OCI-LY7 (cell line): ENCODE measurements at regions not wholly inside any gene's neighbourhood (a gene's known extent, or its start where the extent isn't known, plus 50 kb on each side); places are given as distances from the start of the nearest gene placed in this dataset.

Experiments used
- BruUV-seq: library from RNA; stranded (reverse); fragments of 400-500 nt; replicated peaks from 2 replicates; lab custom pipeline; 2021; lab: Mats Ljungman, UMichigan
- CTCF ChIA-PET: fragments of 300-600 bp; sonication (Branson Sonifier 250); formaldehyde crosslinking; loops from one replicate; lab custom pipeline; 2022; ENCODE audit warnings: antibody characterized with exemption; ENCODE audit not compliant: unreplicated experiment; lab: Charles Lee
- POLR2A ChIA-PET: fragments of 300-600 bp; sonication (Branson Sonifier 250); formaldehyde crosslinking; loops from one replicate; lab custom pipeline; 2022; ENCODE audit warnings: antibody characterized with exemption; lab: Charles Lee
- DNase-seq: peaks from one replicate; pipeline ENCODE4 v3.0.0-alpha.2; 2015; ENCODE audit warnings: low spot score
- H2AFZ ChIP-seq: fragments of 200-600 bp; sonication (generic), shearing (Covaris generic); 2 replicates; pipeline ENCODE4 v1.6.1; 2014; ENCODE audit warnings: mild to moderate bottlenecking, antibody characterized with exemption, low read length, moderate library complexity
- H3K27ac ChIP-seq: fragments of 200-600 bp; sonication (generic); 2 replicates; pipeline ENCODE4 v1.5.1; 2014; ENCODE audit warnings: mixed run types, low read depth, mild to moderate bottlenecking, moderate library complexity, low read length, inconsistent platforms; ENCODE audit not compliant: poor library complexity, severe bottlenecking
- H3K36me3 ChIP-seq: fragments of 200-600 bp; sonication (generic); 2 replicates; pipeline ENCODE4 v1.6.1; 2014; ENCODE audit warnings: mild to moderate bottlenecking, antibody characterized with exemption, low read length, moderate library complexity, mixed read lengths; ENCODE audit not compliant: insufficient read depth
- H3K4me1 ChIP-seq: fragments of 200-600 bp; sonication (generic); 2 replicates; pipeline ENCODE4 v1.5.1; 2014; ENCODE audit warnings: mild to moderate bottlenecking, low read length; ENCODE audit not compliant: insufficient read depth, poor library complexity, severe bottlenecking
- H3K4me2 ChIP-seq: fragments of 200-600 bp; sonication (generic); 2 replicates; pipeline ENCODE4 v1.6.1; 2014; ENCODE audit warnings: mild to moderate bottlenecking, low read length
- H3K4me3 ChIP-seq: fragments of 200-600 bp; sonication (generic); 2 replicates; pipeline ENCODE4 v1.5.1; 2014; ENCODE audit warnings: mild to moderate bottlenecking, low read depth, low read length; ENCODE audit not compliant: poor library complexity, severe bottlenecking
- H3K79me2 ChIP-seq: fragments of 200-600 bp; sonication (generic); 2 replicates; pipeline ENCODE4 v1.6.1; 2016; ENCODE audit warnings: low read depth, mild to moderate bottlenecking, low read length, moderate library complexity, mixed read lengths; ENCODE audit not compliant: insufficient read depth
- H3K9me2 ChIP-seq: fragments of 200-600 bp; sonication (generic); 2 replicates; pipeline ENCODE4 v1.6.1; 2016; ENCODE audit warnings: mild to moderate bottlenecking, low read length, mixed read lengths; ENCODE audit not compliant: insufficient read depth
- H3K9me3 ChIP-seq: fragments of 200-600 bp; sonication (generic); 2 replicates; pipeline ENCODE4 v1.6.1; 2014; ENCODE audit warnings: mild to moderate bottlenecking, mixed run types, low read length, mixed read lengths
- H4K20me1 ChIP-seq: fragments of 200-600 bp; sonication (generic); 2 replicates; pipeline ENCODE4 v1.6.1; 2014; ENCODE audit warnings: mild to moderate bottlenecking, antibody characterized with exemption, low read length, moderate library complexity, mixed read lengths; ENCODE audit not compliant: insufficient read depth
- CTCF ChIP-seq: fragments of 200-600 bp; sonication (generic); conservative IDR thresholded peaks from 2 replicates; pipeline ENCODE4 v1.5.1; 2014; ENCODE audit warnings: mild to moderate bottlenecking, antibody characterized with exemption, low read length, moderate library complexity, mixed read lengths
- EZH2phosphoT487 ChIP-seq: fragments of 200-600 bp; sonication (generic); IDR thresholded peaks from 2 replicates; pipeline ENCODE4 v1.6.1; 2018; ENCODE audit warnings: low read depth, borderline replicate concordance, mild to moderate bottlenecking, mixed run types, antibody characterized with exemption, low read length, moderate library complexity, mixed read lengths
- intact Hi-C: fragments of 100-400 bp; cut with micrococcal nuclease; formaldehyde crosslinking; loops from one replicate; pipeline ENCODE4 v1.10.0; 2022; ENCODE audit not compliant: unreplicated experiment

- Histone ChIP-seq H2AFZ (no peak overlapping the region), H3K9me2 (no peaks in the 10 kb centered on the region), H3K9me3 (no peaks in the 10 kb centered on the region), H3K79me2 (no peaks in the 10 kb centered on the region), H3K4me3 (no peak overlapping the region), H3K36me3 (no peaks in the 10 kb centered on the region), H3K4me1 (no peaks in the 10 kb centered on the region), H3K4me2 (no peak overlapping the region), H3K27ac (no peak overlapping the region), H4K20me1 (no peaks in the 10 kb centered on the region)
- intact Hi-C loops, result no loop called here
- CTCF ChIA-PET, result no interaction called here
- BruUV-seq, result no TSS peak
- TF ChIP-seq CTCF (no peak), EZH2phosphoT487 (no peak)
- POLR2A ChIA-PET, result no interaction called here
- no peak for DNase-seq
Measured at GRCh38 chr3:74515451-74515850, 99.0 kb downstream of the CNTN3 start.

- CTCF ChIA-PET, result no interaction called here
- no TSS peak for BruUV-seq
- no peaks in the 10 kb centered on the region for H4K20me1 ChIP-seq
- no peaks in the 10 kb centered on the region for H3K9me3 ChIP-seq
- DNase-seq, result no peak
- H3K27ac ChIP-seq, result no peak overlapping the region
- no peaks in the 10 kb centered on the region for H3K36me3 ChIP-seq
- H3K4me2 ChIP-seq, result no peak overlapping the region
- no peaks in the 10 kb centered on the region for H3K9me2 ChIP-seq
- TF ChIP-seq CTCF, result no peak
- no peak for TF ChIP-seq EZH2phosphoT487
- intact Hi-C loops, result no loop called here
- H2AFZ ChIP-seq, result no peak overlapping the region
- no peaks in the 10 kb centered on the region for H3K4me1 ChIP-seq
- H3K79me2 ChIP-seq, result no peaks in the 10 kb centered on the region
- POLR2A ChIA-PET, result no interaction called here
- no peak overlapping the region for H3K4me3 ChIP-seq
Measured at GRCh38 chr3:74511078-74511477, 103.4 kb downstream of the CNTN3 start.

GRCh38 chr3:74510261-74510818, 104.1 kb downstream of the CNTN3 start:
- H3K36me3 ChIP-seq, result no peaks in the 10 kb centered on the region
- intact Hi-C loops, result no loop called here
- no peak overlapping the region for H2AFZ ChIP-seq
- POLR2A ChIA-PET, result interaction anchor here (0.6 kb wide), 1 partner anchor 36 kb away, joined by 4 read pairs; no protein-coding TSS in a partner anchor
- H3K4me3 ChIP-seq, result no peak overlapping the region
- CTCF ChIA-PET, result no interaction called here
- H3K9me3 ChIP-seq, result no peaks in the 10 kb centered on the region
- no TSS peak for BruUV-seq
- H3K4me1 ChIP-seq, result no peaks in the 10 kb centered on the region
- TF ChIP-seq CTCF (no peak), EZH2phosphoT487 (no peak)
- no peak for DNase-seq
- no peaks in the 10 kb centered on the region for H3K9me2 ChIP-seq
- H3K4me2 ChIP-seq, result no peak overlapping the region
- no peaks in the 10 kb centered on the region for H4K20me1 ChIP-seq
- H3K27ac ChIP-seq, result no peak overlapping the region
- no peaks in the 10 kb centered on the region for H3K79me2 ChIP-seq
